ENCODE measurements at regions not wholly inside any gene's neighbourhood (a gene's known extent, or its start where the extent isn't known, plus 50 kb on each side); places are given as distances from the start of the nearest gene placed in this dataset.

DNA sequence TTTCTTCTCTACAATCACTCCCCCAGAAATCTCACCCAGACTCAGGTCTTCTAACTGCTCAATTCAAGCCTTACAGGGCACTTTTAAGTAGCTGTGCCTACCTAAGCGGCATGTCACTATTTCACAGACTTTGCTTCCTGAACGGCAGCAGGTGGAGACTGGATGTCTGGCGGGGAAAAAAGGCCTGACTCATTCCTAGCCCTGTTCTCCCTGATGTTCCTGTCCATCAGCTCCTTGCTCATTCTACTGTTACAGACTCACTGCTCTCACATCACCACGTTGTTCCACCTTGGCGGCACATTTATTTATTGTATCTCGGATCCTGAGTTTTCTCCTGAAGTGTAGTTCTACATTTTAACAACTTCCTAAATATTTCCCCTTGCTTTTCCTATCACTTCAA is 52.6 kb upstream of the ATP11B start:
- intact Hi-C loops (cut with micrococcal nuclease) (no loop called here), dilution Hi-C loops (cut with HindIII; ENCODE audit: low sequenced_read_pairs, unreplicated experiment) (no loop called here), in situ Hi-C loops (cut with MboI; ENCODE audit: low sequenced_read_pairs) (no loop called here)
- Histone ChIP-seq H2AFZ (replicated peaks; ENCODE audit: low read length, poor library complexity) (no peak overlapping the region), H3K4me1 (ENCODE audit: control insufficient read depth, insufficient read depth, low read length) (no peaks in the 10 kb centered on the region; the same call in 1 of the 2 replicates), H3K79me1 (ENCODE audit: low read depth in 1 of 2, low read length in 2 of 2) (no peaks in the 10 kb centered on the region), H3K18ac (ENCODE audit: low read depth, low read length) (no peak overlapping the region), H3K36me3 (ENCODE audit: control insufficient read depth, insufficient read depth, low read length) (no peaks in the 10 kb centered on the region), H2BK5ac (ENCODE audit: low read depth, low read length, poor library complexity, severe bottlenecking) (no peak overlapping the region), H3K9me3 (ENCODE audit: control insufficient read depth, insufficient read depth, low read length) (no peaks in the 10 kb centered on the region), H3K4ac (ENCODE audit: low read depth, low read length) (no peak overlapping the region), H3K56ac (ENCODE audit: extremely low read depth, insufficient read depth, low read length) (no peak overlapping the region), H3K23ac (ENCODE audit: low read depth, low read length) (no peak overlapping the region), H4K91ac (ENCODE audit: insufficient read depth, low read depth, low read length) (no peak overlapping the region), H2BK120ac (ENCODE audit: low read depth, low read length) (no peak overlapping the region), H2AK5ac (ENCODE audit: low read depth, low read length) (no peak overlapping the region), H3K4me3 (ENCODE audit: insufficient read depth, low read depth, low read length) (no peak overlapping the region), H4K8ac (ENCODE audit: low read depth in 2 of 2, low read length in 2 of 2) (no peak overlapping the region), H4K20me1 (ENCODE audit: insufficient read depth, low read length) (no peaks in the 10 kb centered on the region), H3K4me2 (ENCODE audit: low read depth, low read length) (no peak overlapping the region), H2AK9ac (replicated peaks; ENCODE audit: low read depth, low read length, poor library complexity) (no peak overlapping the region), H4K5ac (ENCODE audit: low read depth, low read length) (no peak overlapping the region), H3K14ac (replicated peaks; ENCODE audit: low read depth, low read length) (no peak overlapping the region), H3K27ac (ENCODE audit: insufficient read depth, low read length) (no peak overlapping the region), H3K27me3 (ENCODE audit: control insufficient read depth, insufficient read depth, low read length) (peaks cover 7% of the 10 kb centered on the region; the same call in 1 of the 2 replicates), H3K9ac (ENCODE audit: low read depth, low read length) (no peak overlapping the region), H2BK20ac (ENCODE audit: low read depth, low read length) (no peak overlapping the region), H2BK15ac (ENCODE audit: low read depth, low read length) (no peak overlapping the region), H3K9me1 (ENCODE audit: insufficient read depth, low read length) (no peaks in the 10 kb centered on the region)
- DNase-seq = no peak
- TF ChIP-seq NFE2L2 (IDR thresholded peaks at IDR 0.05; ENCODE audit: low read depth, low read length) = no peak
- no peak for TF ChIP-seq RFX5 (IDR thresholded peaks at IDR 0.05; ENCODE audit: low read depth, low read length)
- TF ChIP-seq POLR2A (IDR thresholded peaks at IDR 0.05; ENCODE audit: low read depth, low read length) = no peak
- TF ChIP-seq MAZ (IDR thresholded peaks at IDR 0.05; ENCODE audit: borderline replicate concordance, low read depth, low read length) = no peak
- no peak for TF ChIP-seq CHD1 (IDR thresholded peaks at IDR 0.05; ENCODE audit: low read depth, low read length)
- no peak for TF ChIP-seq MXI1 (IDR thresholded peaks at IDR 0.05; ENCODE audit: borderline replicate concordance, low read depth, low read length)
- TF ChIP-seq FOS (IDR thresholded peaks at IDR 0.05; ENCODE audit: low read depth, low read length) = no peak
- TF ChIP-seq SMC3 (IDR thresholded peaks at IDR 0.05; ENCODE audit: low read depth, low read length) = no peak
- TF ChIP-seq MAFK (IDR thresholded peaks at IDR 0.05; ENCODE audit: low read depth, low read length) = no peak
- TF ChIP-seq, protein P1, sequence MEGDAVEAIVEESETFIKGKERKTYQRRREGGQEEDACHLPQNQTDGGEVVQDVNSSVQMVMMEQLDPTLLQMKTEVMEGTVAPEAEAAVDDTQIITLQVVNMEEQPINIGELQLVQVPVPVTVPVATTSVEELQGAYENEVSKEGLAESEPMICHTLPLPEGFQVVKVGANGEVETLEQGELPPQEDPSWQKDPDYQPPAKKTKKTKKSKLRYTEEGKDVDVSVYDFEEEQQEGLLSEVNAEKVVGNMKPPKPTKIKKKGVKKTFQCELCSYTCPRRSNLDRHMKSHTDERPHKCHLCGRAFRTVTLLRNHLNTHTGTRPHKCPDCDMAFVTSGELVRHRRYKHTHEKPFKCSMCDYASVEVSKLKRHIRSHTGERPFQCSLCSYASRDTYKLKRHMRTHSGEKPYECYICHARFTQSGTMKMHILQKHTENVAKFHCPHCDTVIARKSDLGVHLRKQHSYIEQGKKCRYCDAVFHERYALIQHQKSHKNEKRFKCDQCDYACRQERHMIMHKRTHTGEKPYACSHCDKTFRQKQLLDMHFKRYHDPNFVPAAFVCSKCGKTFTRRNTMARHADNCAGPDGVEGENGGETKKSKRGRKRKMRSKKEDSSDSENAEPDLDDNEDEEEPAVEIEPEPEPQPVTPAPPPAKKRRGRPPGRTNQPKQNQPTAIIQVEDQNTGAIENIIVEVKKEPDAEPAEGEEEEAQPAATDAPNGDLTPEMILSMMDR (conservative IDR thresholded peaks at IDR 0.05; ENCODE audit: low read depth, low read length) = no peak
- no peak for TF ChIP-seq BHLHE40 (IDR thresholded peaks at IDR 0.05; ENCODE audit: low read depth, low read length)
- TF ChIP-seq RCOR1 (IDR thresholded peaks at IDR 0.05; ENCODE audit: insufficient replicate concordance, low read length) = no peak
- TF ChIP-seq, protein P2, sequence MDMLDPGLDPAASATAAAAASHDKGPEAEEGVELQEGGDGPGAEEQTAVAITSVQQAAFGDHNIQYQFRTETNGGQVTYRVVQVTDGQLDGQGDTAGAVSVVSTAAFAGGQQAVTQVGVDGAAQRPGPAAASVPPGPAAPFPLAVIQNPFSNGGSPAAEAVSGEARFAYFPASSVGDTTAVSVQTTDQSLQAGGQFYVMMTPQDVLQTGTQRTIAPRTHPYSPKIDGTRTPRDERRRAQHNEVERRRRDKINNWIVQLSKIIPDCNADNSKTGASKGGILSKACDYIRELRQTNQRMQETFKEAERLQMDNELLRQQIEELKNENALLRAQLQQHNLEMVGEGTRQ (IDR thresholded peaks at IDR 0.05; ENCODE audit: low read depth, low read length) = no peak
- TF ChIP-seq, protein P3, sequence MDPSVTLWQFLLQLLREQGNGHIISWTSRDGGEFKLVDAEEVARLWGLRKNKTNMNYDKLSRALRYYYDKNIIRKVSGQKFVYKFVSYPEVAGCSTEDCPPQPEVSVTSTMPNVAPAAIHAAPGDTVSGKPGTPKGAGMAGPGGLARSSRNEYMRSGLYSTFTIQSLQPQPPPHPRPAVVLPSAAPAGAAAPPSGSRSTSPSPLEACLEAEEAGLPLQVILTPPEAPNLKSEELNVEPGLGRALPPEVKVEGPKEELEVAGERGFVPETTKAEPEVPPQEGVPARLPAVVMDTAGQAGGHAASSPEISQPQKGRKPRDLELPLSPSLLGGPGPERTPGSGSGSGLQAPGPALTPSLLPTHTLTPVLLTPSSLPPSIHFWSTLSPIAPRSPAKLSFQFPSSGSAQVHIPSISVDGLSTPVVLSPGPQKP (IDR thresholded peaks at IDR 0.05; ENCODE audit: borderline replicate concordance, low read depth, low read length) = no peak
- 62% methylated on average over 4 of the region's 6 CpGs; no CpG with 5 or more reads in 1 of the 2 experiments for WGBS, 2 experiments (ENCODE audit: extremely low coverage in 2 of 2, insufficient read length in 1 of 2)
- no TSS peak for BruUV-seq (replicated peaks)
- POLR2A ChIA-PET (ENCODE audit: unreplicated experiment) = no interaction called here
- CTCF ChIA-PET = no interaction called here
- ATAC-seq (ENCODE audit: low read depth) = no peak
